Sigmoid colon (tissue), 6 donors: ENCODE measurements at regions not wholly inside any gene's neighbourhood (a gene's known extent, or its start where the extent isn't known, plus 50 kb on each side); places are given as distances from the start of the nearest gene placed in this dataset.

ENCODE experiments used
- DNase-seq: peaks from one replicate; pipeline ENCODE4 v3.0.0-alpha.2; 2019
- H3K27ac ChIP-seq, 4 donors: fragments of 200-600 bp; sonication (generic); one replicate each; pipeline ENCODE4 v1.5.1; 2016 to 2019; ENCODE audit warnings: mild to moderate bottlenecking in 1 of 4
- H3K27me3 ChIP-seq, 3 donors: fragments of 200-600 bp; sonication (generic); one replicate each; pipeline ENCODE4 v1.5.1; 2019; ENCODE audit warnings: mild to moderate bottlenecking in 1 of 3
- H3K36me3 ChIP-seq, 4 donors: fragments of 200-600 bp; sonication (generic); one replicate each; pipeline ENCODE4 v1.5.1; 2016 to 2019
- H3K4me1 ChIP-seq, 4 donors: fragments of 200-600 bp; sonication (generic); one replicate each; pipeline ENCODE4 v1.5.1; 2017 to 2019
- H3K4me3 ChIP-seq, 4 donors: fragments of 200-600 bp; sonication (generic); one replicate each; pipeline ENCODE4 v1.5.1; 2017 to 2019; ENCODE audit warnings: mild to moderate bottlenecking in 2 of 4, moderate library complexity in 1 of 4
- H3K9me3 ChIP-seq, 4 donors: fragments of 200-600 bp in 3 of 4; sonication (generic) in 3 of 4; one replicate each; pipeline versions ENCODE4 v1.5.1 to v1.6.1; 2013 to 2019
- EP300 ChIP-seq, 4 donors: sonication (generic); formaldehyde crosslinking; IDR thresholded peaks; one replicate each; pipeline ENCODE4 v1.6.1; 2017; ENCODE audit warnings: antibody characterized with exemption in 4 of 4
- POLR2A ChIP-seq, 2 donors: fragments of 450-650 bp; IDR thresholded peaks; one replicate each; pipeline ENCODE4 v1.6.1; 2016; ENCODE audit warnings: antibody characterized with exemption in 2 of 2, mild to moderate bottlenecking in 2 of 2, moderate library complexity in 2 of 2
- POLR2AphosphoS5 ChIP-seq, 4 donors: sonication (generic); formaldehyde crosslinking; IDR thresholded peaks; one replicate each; pipeline ENCODE4 v1.6.1; 2017; ENCODE audit warnings: antibody characterized with exemption in 4 of 4
- WGBS, 2 donors: extraction: QIAGEN DNeasy Blood & Tissue Kit; methylation state at CpG; one replicate each; pipeline ENCODE4 v1.1.7; 2013; 5-methylcytosine and 5-hydroxymethylcytosine counted together
- intact Hi-C: fragments of 100-400 bp; cut with DNase I; formaldehyde crosslinking; loops from one replicate; pipeline ENCODE4 v1.15.1; 2023
- TF ChIP-seq, protein P1 (sequence below), 4 experiments: fragments of 450-650 bp in 3 of 4; fragments of 200-600 bp in 1 of 4; IDR thresholded peaks; one replicate each; pipeline ENCODE4 v1.5.1; 2016 to 2019; ENCODE audit warnings: antibody characterized with exemption in 4 of 4, mild to moderate bottlenecking in 3 of 4, moderate library complexity in 2 of 4
- donor health status: healthy with polysubstance abuse.
- donor health status: healthy.

DNA sequence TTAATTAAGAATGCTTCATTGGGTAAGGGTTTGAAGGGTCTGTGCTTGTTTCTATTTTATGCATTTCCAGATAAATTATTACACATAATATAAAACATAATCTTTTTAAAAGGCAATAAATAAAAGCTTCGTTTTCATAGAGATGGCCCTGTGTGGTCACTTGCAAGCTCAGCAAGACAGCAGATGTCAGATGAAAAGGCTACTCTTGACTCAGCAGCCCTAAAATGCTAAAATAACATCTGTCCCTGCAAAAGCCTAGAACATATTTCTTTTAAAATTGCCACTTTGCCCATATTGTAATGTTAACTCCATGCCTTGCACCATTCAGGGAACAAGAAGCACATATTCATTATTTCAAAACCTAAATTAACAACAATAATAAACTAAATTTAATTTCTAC, 349.4 kb downstream of the CNTN3 start:
- DNase-seq = no peak
- TF ChIP-seq, protein P1, sequence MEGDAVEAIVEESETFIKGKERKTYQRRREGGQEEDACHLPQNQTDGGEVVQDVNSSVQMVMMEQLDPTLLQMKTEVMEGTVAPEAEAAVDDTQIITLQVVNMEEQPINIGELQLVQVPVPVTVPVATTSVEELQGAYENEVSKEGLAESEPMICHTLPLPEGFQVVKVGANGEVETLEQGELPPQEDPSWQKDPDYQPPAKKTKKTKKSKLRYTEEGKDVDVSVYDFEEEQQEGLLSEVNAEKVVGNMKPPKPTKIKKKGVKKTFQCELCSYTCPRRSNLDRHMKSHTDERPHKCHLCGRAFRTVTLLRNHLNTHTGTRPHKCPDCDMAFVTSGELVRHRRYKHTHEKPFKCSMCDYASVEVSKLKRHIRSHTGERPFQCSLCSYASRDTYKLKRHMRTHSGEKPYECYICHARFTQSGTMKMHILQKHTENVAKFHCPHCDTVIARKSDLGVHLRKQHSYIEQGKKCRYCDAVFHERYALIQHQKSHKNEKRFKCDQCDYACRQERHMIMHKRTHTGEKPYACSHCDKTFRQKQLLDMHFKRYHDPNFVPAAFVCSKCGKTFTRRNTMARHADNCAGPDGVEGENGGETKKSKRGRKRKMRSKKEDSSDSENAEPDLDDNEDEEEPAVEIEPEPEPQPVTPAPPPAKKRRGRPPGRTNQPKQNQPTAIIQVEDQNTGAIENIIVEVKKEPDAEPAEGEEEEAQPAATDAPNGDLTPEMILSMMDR (IDR thresholded peaks at IDR 0.05) = no peak
- no peak for TF ChIP-seq EP300 (IDR thresholded peaks at IDR 0.05)
- no peak for TF ChIP-seq POLR2AphosphoS5 (IDR thresholded peaks at IDR 0.05)
- TF ChIP-seq POLR2A (IDR thresholded peaks at IDR 0.05) = no peak
- Histone ChIP-seq H3K4me3 (no peak overlapping the region), H3K27ac (no peak overlapping the region), H3K4me1 (no peaks in the 10 kb centered on the region), H3K36me3 (no peaks in the 10 kb centered on the region), H3K9me3 (no peaks in the 10 kb centered on the region), H3K27me3 (no peaks in the 10 kb centered on the region)
- 67 to 74% methylated on average over 1 of the region's 1 CpG for WGBS, 2 donors
- intact Hi-C loops = no loop called here

DNA sequence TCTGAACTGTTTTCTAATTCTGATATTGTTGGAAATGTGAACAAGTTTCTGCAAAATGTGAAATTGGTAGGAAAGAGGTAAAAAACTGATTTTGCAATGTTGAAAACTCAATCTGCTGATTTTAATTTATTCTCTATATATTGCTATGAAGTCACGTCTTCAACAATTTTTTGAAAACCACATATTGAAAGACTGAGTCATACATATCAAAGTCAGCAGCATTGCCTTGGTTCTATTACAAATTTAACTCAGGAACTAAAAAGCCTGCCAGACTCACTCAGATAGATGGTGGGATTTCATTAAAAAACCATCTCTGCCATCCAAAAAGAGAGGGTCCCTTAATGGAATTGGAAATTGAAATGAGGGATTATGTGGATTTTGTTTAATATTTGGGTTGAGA, 351.4 kb downstream of the CNTN3 start:
- Histone ChIP-seq H3K36me3 (no peaks in the 10 kb centered on the region), H3K27ac (no peak overlapping the region), H3K4me3 (no peak overlapping the region), H3K4me1 (no peaks in the 10 kb centered on the region), H3K27me3 (no peaks in the 10 kb centered on the region), H3K9me3 (no peaks in the 10 kb centered on the region)
- DNase-seq = no peak
- 87 to 90% methylated on average over 1 of the region's 1 CpG for WGBS, 2 donors
- TF ChIP-seq EP300 (IDR thresholded peaks at IDR 0.05) (no peak), POLR2AphosphoS5 (IDR thresholded peaks at IDR 0.05) (no peak), POLR2A (IDR thresholded peaks at IDR 0.05) (no peak)
- TF ChIP-seq, protein P1 (IDR thresholded peaks at IDR 0.05) = no peak
- intact Hi-C loops = no loop called here

- TF ChIP-seq POLR2A (IDR thresholded peaks at IDR 0.05) = no peak
- TF ChIP-seq, protein P1 (IDR thresholded peaks at IDR 0.05) = no peak
- TF ChIP-seq EP300 (IDR thresholded peaks at IDR 0.05) = no peak
- no peak for TF ChIP-seq POLR2AphosphoS5 (IDR thresholded peaks at IDR 0.05)
- Histone ChIP-seq H3K4me1 (no peaks in the 10 kb centered on the region), H3K9me3 (no peaks in the 10 kb centered on the region), H3K27me3 (no peaks in the 10 kb centered on the region), H3K27ac (no peak overlapping the region), H3K4me3 (no peak overlapping the region), H3K36me3 (no peaks in the 10 kb centered on the region)
- WGBS, 2 donors = 50 to 68% methylated on average over 3 of the region's 3 CpGs
- DNase-seq = no peak
- intact Hi-C loops = no loop called here
Observed at GRCh38 chr3:74233091-74233490, 381.4 kb downstream of the CNTN3 start.

DNA sequence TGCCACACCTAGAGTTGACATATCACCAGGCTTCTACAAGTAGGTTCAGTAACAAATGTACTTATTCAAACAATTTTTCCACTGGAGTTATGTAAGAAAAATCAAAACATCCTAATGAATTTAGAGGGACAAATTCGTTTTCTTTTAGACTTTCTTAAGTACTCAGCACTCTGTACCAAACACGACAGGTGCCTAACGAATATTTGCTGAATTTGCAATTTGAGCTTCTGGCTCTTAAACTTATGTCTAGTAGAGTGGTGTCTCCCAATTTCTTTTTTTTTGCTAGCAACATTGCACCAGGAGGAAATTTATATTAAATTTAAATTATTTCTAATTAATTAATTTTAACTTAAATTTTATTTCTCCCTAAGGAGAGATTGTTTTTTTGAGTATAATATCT, 397.0 kb downstream of the CNTN3 start:
- 69 to 74% methylated on average over 3 of the region's 3 CpGs for WGBS, 2 donors
- H3K27ac ChIP-seq = no peak overlapping the region
- no peak overlapping the region for H3K4me3 ChIP-seq
- intact Hi-C loops = no loop called here
- no peaks in the 10 kb centered on the region for H3K4me1 ChIP-seq
- H3K27me3 ChIP-seq = no peaks in the 10 kb centered on the region
- H3K9me3 ChIP-seq = no peaks in the 10 kb centered on the region
- no peaks in the 10 kb centered on the region for H3K36me3 ChIP-seq
- TF ChIP-seq EP300 (IDR thresholded peaks at IDR 0.05) (no peak), POLR2AphosphoS5 (IDR thresholded peaks at IDR 0.05) (no peak)
- TF ChIP-seq, protein P1 (IDR thresholded peaks at IDR 0.05) = no peak
- DNase-seq = no peak

- DNase-seq = no peak
- Histone ChIP-seq H3K9me3 (no peaks in the 10 kb centered on the region), H3K4me3 (no peak overlapping the region), H3K27me3 (no peaks in the 10 kb centered on the region), H3K4me1 (no peaks in the 10 kb centered on the region), H3K36me3 (no peaks in the 10 kb centered on the region), H3K27ac (no peak overlapping the region)
- WGBS, 2 donors = 91% methylated on average over 4 of the region's 4 CpGs
- intact Hi-C loops = no loop called here
- TF ChIP-seq POLR2AphosphoS5 (IDR thresholded peaks at IDR 0.05) (no peak), EP300 (IDR thresholded peaks at IDR 0.05) (no peak), POLR2A (IDR thresholded peaks at IDR 0.05) (no peak)
- TF ChIP-seq, protein P1 (IDR thresholded peaks at IDR 0.05) = no peak
Observed at GRCh38 chr3:74214286-74214685, 400.2 kb downstream of the CNTN3 start.
